GM06990 (cell line): ENCODE measurements at regions not wholly inside any gene's neighbourhood (a gene's known extent, or its start where the extent isn't known, plus 50 kb on each side); places are given as distances from the start of the nearest gene placed in this dataset.

Experiments
- DNase-seq: peaks from one replicate; pipeline ENCODE4 v3.0.0-alpha.2; 2011; ENCODE audit not compliant: insufficient read length; ENCODE audit errors: extremely low read depth
- H3K27me3 ChIP-seq: replicated peaks from 2 replicates; pipeline ENCODE4 v1.6.0; 2011; ENCODE audit warnings: low read length; ENCODE audit not compliant: control insufficient read depth, insufficient read depth
- H3K36me3 ChIP-seq: 2 replicates; pipeline ENCODE4 v1.5.1; 2011; ENCODE audit warnings: low read length; ENCODE audit not compliant: control insufficient read depth, insufficient read depth
- H3K4me3 ChIP-seq: replicated peaks from 2 replicates; pipeline ENCODE4 v1.5.1; 2011; ENCODE audit warnings: low read depth, mild to moderate bottlenecking, control low read depth, low read length
- CTCF ChIP-seq: IDR thresholded peaks from 2 replicates; pipeline ENCODE4 v1.5.1; 2011; ENCODE audit warnings: low read length, control low read depth, mild to moderate bottlenecking, inconsistent platforms; ENCODE audit not compliant: insufficient read depth, poor library complexity, severe bottlenecking

GRCh38 chr13:40083841-40084240 lies 428.4 kb downstream of the COG6 start:
- H3K36me3 ChIP-seq: no peaks in the 10 kb centered on the region
- H3K27me3 ChIP-seq: no peaks in the 10 kb centered on the region
- DNase-seq: no peak
- TF ChIP-seq CTCF: no peak
- H3K4me3 ChIP-seq: no peak overlapping the region

DNA sequence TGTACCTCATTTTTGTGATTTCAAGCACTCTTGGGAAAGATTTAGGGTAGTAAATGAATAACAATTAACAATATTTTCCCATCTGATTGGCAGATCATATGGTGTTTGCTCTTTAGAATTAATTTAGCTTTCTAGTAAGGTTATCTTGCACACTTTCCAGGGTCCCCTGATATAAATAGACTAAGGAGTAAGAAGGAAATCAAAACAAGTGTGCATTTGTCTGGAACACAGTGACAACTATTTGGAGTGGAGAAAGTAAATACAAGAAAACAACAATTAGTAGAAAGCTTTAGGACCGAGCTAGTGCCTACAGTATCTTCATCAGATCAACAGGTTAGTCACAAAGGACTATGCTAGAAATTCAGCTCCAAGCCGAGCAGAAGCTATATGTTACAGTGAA lies 429.5 kb downstream of the COG6 start:
- Histone ChIP-seq H3K36me3 (no peaks in the 10 kb centered on the region), H3K27me3 (no peaks in the 10 kb centered on the region), H3K4me3 (no peak overlapping the region)
- TF ChIP-seq CTCF: no peak
- no peak for DNase-seq

GRCh38 chr13:40087091-40088002 lies 431.9 kb downstream of the COG6 start:
- no peak for DNase-seq
- TF ChIP-seq CTCF: no peak
- H3K4me3 ChIP-seq: no peak overlapping the region
- no peaks in the 10 kb centered on the region for H3K27me3 ChIP-seq
- H3K36me3 ChIP-seq: no peaks in the 10 kb centered on the region

DNA sequence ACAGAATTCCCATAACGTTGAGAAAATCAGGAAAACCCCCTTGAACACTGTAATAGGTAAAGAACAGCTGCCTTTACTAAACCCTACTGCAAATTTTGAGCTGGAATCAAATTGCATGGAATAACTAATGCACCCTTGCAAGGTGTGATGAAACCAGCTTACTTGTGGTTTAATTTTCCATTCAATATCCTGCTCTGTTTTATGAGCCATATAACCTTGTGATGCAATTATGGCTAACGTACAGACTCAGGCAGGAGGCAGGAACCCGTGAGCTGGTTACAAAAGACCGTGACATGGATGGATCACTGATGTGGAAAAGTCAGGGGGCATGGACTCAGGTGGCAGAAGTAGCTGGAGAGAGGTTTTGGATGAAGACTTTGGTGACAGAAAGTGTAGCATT lies 438.6 kb downstream of the COG6 start:
- Histone ChIP-seq H3K36me3 (no peaks in the 10 kb centered on the region), H3K27me3 (peaks cover 2% of the 10 kb centered on the region; the same call in 1 of the 2 replicates), H3K4me3 (no peak overlapping the region)
- no peak for TF ChIP-seq CTCF
- no peak for DNase-seq

GRCh38 chr13:40095695-40096356 lies 440.4 kb downstream of the COG6 start:
- H3K27me3 ChIP-seq: peaks cover 2% of the 10 kb centered on the region; the same call in 1 of the 2 replicates
- TF ChIP-seq CTCF: no peak
- no peak overlapping the region for H3K4me3 ChIP-seq
- DNase-seq: no peak
- H3K36me3 ChIP-seq: no peaks in the 10 kb centered on the region
